GM19023 (cell line): ENCODE measurements at regions not wholly inside any gene's neighbourhood (a gene's known extent, or its start where the extent isn't known, plus 50 kb on each side); places are given as distances from the start of the nearest gene placed in this dataset.
"Not testable (repeated sequence)": the region's sequence is repeated elsewhere in the genome, so short reads cannot be mapped to it uniquely, and the experiment has no call there.

ENCODE experiments used
- ATAC-seq: cut with Tn5 transposase; IDR thresholded peaks from one replicate; pipeline ENCODE4 v1.9.1; 2021; ENCODE audit warnings: mild to moderate bottlenecking, moderate library complexity; ENCODE audit not compliant: unreplicated experiment

- not testable (repeated sequence) for ATAC-seq
These were observed 75.1 kb downstream of the KBTBD2 start for GRCh38 chr7:32816409-32816948.

GRCh38 chr7:32814779-32815178 is 76.8 kb downstream of the KBTBD2 start:
- ATAC-seq, result not testable (repeated sequence)

DNA sequence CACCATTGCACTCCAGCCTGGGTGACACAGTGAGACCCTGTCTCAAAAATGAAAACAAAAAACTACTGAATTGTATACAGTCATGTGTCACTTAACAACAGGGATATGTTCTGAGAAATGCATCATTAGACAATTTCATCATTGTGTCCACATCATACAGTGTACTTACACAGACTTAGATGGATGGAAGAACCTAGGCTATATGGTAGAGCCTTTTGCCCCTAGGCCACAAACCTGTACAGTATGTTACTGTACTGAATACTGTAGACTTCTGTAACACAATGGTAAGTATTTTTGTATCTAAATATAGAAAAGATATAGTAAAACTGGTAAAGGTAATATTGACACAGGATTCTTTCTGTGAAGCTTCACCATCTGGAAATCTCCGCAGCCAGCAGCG is 81.7 kb downstream of the KBTBD2 start:
- ATAC-seq, result no peak

DNA sequence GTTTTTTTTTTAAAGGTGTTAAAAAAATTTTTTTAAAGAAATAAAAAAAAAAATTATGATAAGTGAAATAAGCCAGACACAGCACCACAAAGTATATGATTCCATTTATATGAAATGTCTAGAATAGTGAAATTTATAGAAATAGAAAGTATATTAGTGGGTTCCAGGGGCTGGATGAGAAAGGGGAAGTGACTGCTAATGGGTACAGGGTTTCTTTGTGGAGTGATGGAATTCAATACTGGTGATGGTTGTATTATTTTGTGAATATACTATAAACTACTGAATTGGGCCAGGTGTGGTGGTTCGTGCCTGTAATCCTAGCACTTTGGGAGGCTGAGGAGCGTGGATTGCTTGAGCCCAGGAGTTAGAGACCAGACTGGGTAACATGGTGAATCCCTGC is 82.2 kb downstream of the KBTBD2 start:
- no peak for ATAC-seq

- no peak for ATAC-seq
These were observed 88.0 kb downstream of the KBTBD2 start for GRCh38 chr7:32803406-32804141.

GRCh38 chr7:32802305-32802910 is 89.2 kb downstream of the KBTBD2 start:
- no peak for ATAC-seq

- ATAC-seq, result not testable (repeated sequence)
These were observed 98.5 kb downstream of the KBTBD2 start for GRCh38 chr7:32793053-32793452.

DNA sequence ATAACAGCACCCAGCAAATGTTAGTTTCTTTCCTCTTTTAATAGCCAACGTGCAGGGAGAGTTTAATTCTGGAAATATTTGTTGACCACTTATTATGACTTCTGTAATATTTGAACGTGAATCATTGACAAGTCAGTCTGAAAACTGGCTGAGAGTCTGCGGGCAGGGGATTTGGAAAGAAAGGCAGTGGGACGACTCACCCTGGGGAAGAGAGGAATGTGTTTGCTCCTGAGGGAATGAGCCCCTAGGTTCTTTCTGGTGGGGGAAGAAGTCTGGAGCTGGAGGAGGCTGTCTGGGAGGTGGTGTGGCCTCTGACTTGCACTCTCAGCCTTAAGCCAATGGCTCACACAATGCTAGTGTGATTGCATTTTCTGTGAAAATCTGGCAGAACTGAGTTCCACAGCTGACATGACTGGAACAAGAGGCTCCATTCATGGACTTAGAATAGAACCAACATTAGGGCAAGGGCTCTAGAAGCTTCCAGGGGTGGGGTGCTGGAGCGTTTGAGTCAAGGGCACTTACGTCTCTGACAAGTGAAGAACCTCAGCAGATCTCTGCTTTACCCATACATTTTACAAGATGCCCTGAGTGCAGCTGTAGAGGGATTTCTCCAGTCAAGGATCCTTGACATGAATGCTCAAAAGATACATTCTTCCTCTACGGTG is 100.7 kb downstream of the KBTBD2 start:
- not testable (repeated sequence) for ATAC-seq

GRCh38 chr7:32789266-32789665 is 102.3 kb downstream of the KBTBD2 start:
- ATAC-seq, result not testable (repeated sequence)

DNA sequence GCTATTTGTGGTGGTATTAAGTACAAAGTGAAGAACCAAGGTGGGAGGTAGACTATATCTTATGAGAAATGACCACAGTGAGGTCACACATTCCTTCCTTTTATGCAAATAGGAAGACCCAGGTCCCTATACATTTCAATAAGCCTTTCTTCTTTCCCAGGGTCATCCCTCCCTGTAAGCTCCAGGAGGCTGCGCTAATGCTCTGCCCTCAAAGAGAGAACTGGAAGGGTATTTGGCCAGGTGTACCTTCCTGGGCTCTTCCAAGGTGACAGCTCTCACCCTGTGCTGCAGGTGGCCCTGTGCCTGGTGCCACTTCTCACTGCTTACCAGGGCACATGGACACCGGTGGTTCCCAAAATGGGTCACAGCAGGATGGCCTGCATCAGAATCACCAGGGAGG is 103.4 kb downstream of the KBTBD2 start:
- ATAC-seq, result not testable (repeated sequence)

DNA sequence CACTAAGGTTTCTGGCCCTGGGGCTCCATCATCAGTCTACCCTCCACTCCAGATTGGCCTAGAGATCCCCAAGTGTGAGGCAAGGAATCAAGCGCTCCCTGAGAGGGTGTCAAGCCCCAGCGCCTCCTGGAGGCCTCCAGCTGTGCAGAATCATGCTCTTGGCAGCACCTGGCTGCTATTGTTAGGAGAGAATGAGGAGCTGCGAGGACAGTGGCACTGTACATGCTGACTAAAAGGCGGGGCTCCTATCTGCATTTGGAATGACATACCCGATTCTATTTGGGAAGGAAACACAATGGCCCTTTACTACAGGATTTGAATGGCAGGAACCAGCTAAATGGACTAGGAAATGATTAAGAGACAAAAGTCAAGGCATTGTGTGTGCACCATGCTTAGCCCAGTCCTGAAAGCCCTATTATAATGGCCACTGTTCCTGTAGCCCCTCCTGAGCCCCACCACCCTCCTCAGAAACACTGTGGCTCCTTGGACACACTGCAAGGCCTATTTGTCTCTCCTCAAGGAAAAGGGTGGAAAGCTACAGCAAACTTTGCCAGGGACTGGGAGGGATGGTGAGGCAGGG is 106.1 kb downstream of the KBTBD2 start:
- ATAC-seq, result not testable (repeated sequence)

DNA sequence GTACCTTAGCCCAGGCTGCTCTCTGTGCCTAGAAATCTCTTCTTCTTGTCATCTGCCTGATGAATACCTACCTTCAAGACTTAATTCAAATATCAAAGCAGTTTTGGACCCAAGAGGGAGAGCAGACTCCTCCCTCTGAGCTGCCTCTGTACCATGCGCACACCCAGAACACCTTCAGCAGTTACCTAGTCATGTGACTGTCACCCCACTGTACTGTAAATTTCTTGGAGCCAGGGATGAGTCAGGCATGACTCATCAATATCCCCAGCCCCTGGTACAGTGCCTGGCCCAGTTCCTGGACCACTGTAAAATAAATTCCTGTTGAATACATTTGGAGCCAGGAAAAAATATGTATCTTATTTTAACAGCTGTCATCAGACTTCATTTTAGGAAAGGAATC is 111.7 kb downstream of the KBTBD2 start:
- not testable (repeated sequence) for ATAC-seq

DNA sequence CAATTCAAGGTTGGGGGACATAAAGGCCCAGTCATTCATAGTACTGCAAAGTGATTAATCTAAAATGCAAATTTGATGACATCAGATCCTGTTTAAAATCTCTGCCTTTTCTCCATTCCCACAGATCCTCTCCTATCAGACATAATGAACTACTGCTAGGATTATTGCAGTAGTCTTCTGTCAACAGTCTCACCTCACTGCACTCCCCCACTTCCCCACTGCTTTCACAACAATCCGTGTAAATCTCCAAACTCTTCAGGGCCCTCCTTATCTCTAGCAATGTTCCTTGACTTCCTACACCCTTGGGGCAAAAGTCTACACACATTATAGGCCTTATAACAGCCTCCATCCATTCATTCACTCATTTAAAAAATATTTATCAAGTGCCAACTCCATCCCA is 112.4 kb downstream of the KBTBD2 start:
- no peak for ATAC-seq

GRCh38 chr7:32777041-32777666 is 114.4 kb downstream of the KBTBD2 start:
- not testable (repeated sequence) for ATAC-seq

GRCh38 chr7:32776318-32776717 is 115.2 kb downstream of the KBTBD2 start:
- not testable (repeated sequence) for ATAC-seq

DNA sequence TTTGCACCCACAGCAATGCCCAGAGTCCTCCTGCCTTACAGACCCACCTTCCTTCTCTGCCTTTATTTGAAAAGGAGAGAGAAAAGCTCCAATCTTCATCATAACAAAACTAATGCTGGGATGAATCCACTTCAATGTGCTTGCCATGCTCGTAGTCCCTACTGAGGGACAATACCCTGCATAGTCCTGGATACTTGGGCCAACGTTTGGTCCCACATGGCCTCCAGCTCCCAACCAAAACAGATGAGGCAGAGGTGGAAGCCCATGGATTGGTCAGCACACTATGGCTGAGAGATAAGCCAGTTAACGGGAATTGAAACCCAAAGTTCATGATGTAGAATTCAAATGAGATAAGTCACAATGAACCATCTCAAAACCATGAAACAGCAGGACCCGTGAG is 115.8 kb downstream of the KBTBD2 start:
- not testable (repeated sequence) for ATAC-seq

- no peak for ATAC-seq
These were observed 117.0 kb downstream of the KBTBD2 start for GRCh38 chr7:32774541-32774951.

- ATAC-seq, result not testable (repeated sequence)
These were observed 122.6 kb downstream of the KBTBD2 start for GRCh38 chr7:32768866-32769510.

- ATAC-seq, result not testable (repeated sequence)
These were observed 123.2 kb downstream of the KBTBD2 start for GRCh38 chr7:32768338-32768737.

- ATAC-seq, result not testable (repeated sequence)
These were observed 125.8 kb downstream of the KBTBD2 start for GRCh38 chr7:32765649-32766251.
